Loucy (cell line): ENCODE measurements at regions not wholly inside any gene's neighbourhood (a gene's known extent, or its start where the extent isn't known, plus 50 kb on each side); places are given as distances from the start of the nearest gene placed in this dataset.

ENCODE experiments used
- H2AFZ ChIP-seq: fragments of 200-600 bp; sonication (generic); 2 replicates; pipeline ENCODE4 v1.6.0; 2016; ENCODE audit warnings: antibody characterized with exemption, mild to moderate bottlenecking, low read length, moderate library complexity
- H3F3A ChIP-seq: fragments of 200-600 bp; 2 replicates; pipeline ENCODE4 v1.6.0; 2016; ENCODE audit warnings: antibody characterized with exemption, low read depth, mild to moderate bottlenecking
- H3K27me3 ChIP-seq: fragments of 200-600 bp; sonication (generic); 2 replicates; pipeline ENCODE4 v1.6.1; 2014; ENCODE audit warnings: low read length, mild to moderate bottlenecking; ENCODE audit not compliant: insufficient read depth, poor library complexity, severe bottlenecking
- H3K36me3 ChIP-seq: fragments of 200-600 bp; sonication (generic); 2 replicates; pipeline ENCODE4 v1.6.1; 2016; ENCODE audit warnings: low read length; ENCODE audit not compliant: insufficient read depth
- H3K4me1 ChIP-seq: fragments of 200-600 bp; sonication (generic); 2 replicates; pipeline ENCODE4 v1.5.1; 2014; ENCODE audit warnings: low read length, mild to moderate bottlenecking; ENCODE audit not compliant: insufficient read depth, poor library complexity, severe bottlenecking
- H3K4me2 ChIP-seq: fragments of 200-600 bp; sonication (generic); 2 replicates; pipeline ENCODE4 v1.6.0; 2014; ENCODE audit warnings: antibody characterized with exemption, low read length, low read depth, mild to moderate bottlenecking; ENCODE audit not compliant: poor library complexity, severe bottlenecking
- H3K4me3 ChIP-seq: fragments of 200-600 bp; sonication (generic); 2 replicates; pipeline ENCODE4 v1.5.1; 2014; ENCODE audit warnings: low read length, mild to moderate bottlenecking, mixed read lengths; ENCODE audit not compliant: poor library complexity, severe bottlenecking
- H3K79me2 ChIP-seq: fragments of 200-600 bp; sonication (generic); 2 replicates; pipeline ENCODE4 v1.6.1; 2014; ENCODE audit warnings: low read length; ENCODE audit not compliant: insufficient read depth
- H3K9ac ChIP-seq: fragments of 200-600 bp; sonication (generic); 2 replicates; pipeline ENCODE4 v1.6.0; 2014; ENCODE audit warnings: mild to moderate bottlenecking, low read depth, low read length, moderate library complexity; ENCODE audit not compliant: poor library complexity, severe bottlenecking
- H3K9me2 ChIP-seq: fragments of 200-600 bp; sonication (generic); replicated peaks from 2 replicates; pipeline ENCODE4 v1.6.1; 2016; ENCODE audit warnings: low read depth, low read length, mixed read lengths
- H3K9me3 ChIP-seq: fragments of 200-600 bp; sonication (generic); 2 replicates; pipeline ENCODE4 v1.6.1; 2014; ENCODE audit warnings: mild to moderate bottlenecking, antibody characterized with exemption, low read length, low read depth; ENCODE audit not compliant: insufficient read depth
- H4K20me1 ChIP-seq: fragments of 200-600 bp; sonication (generic); 2 replicates; pipeline ENCODE4 v1.6.0; 2014; ENCODE audit warnings: antibody characterized with exemption, low read length, mild to moderate bottlenecking; ENCODE audit not compliant: insufficient read depth, poor library complexity, severe bottlenecking
- CTCF ChIP-seq: fragments of 200-600 bp; sonication (generic); conservative IDR thresholded peaks from 2 replicates; pipeline ENCODE4 v1.5.1; 2014; ENCODE audit warnings: mild to moderate bottlenecking, antibody characterized with exemption, low read length
- EZH2phosphoT487 ChIP-seq: fragments of 200-600 bp; IDR thresholded peaks from 2 replicates; pipeline ENCODE4 v1.6.1; 2018; ENCODE audit warnings: antibody characterized with exemption, mild to moderate bottlenecking, moderate library complexity, borderline replicate concordance

GRCh38 chr12:28709986-28710685 lies 438.9 kb upstream of the FAR2 start:
- H3K9ac ChIP-seq = no peak overlapping the region
- no peaks in the 10 kb centered on the region for H3K4me1 ChIP-seq
- H3K36me3 ChIP-seq = no peaks in the 10 kb centered on the region
- no peak overlapping the region for H2AFZ ChIP-seq
- TF ChIP-seq EZH2phosphoT487 (no peak), CTCF (no peak)
- H3K79me2 ChIP-seq = no peaks in the 10 kb centered on the region
- no peaks in the 10 kb centered on the region for H3K9me3 ChIP-seq
- no peak overlapping the region for H3K4me3 ChIP-seq
- H3K27me3 ChIP-seq = no peaks in the 10 kb centered on the region
- H3K4me2 ChIP-seq = no peak overlapping the region
- H4K20me1 ChIP-seq = no peaks in the 10 kb centered on the region
- no peaks in the 10 kb centered on the region for H3K9me2 ChIP-seq
- no peaks in the 10 kb centered on the region for H3F3A ChIP-seq

- no peaks in the 10 kb centered on the region for H3K36me3 ChIP-seq
- no peak overlapping the region for H3K4me3 ChIP-seq
- H4K20me1 ChIP-seq = no peaks in the 10 kb centered on the region
- no peaks in the 10 kb centered on the region for H3K4me1 ChIP-seq
- no peaks in the 10 kb centered on the region for H3K79me2 ChIP-seq
- H3K27me3 ChIP-seq = no peaks in the 10 kb centered on the region
- no peak overlapping the region for H2AFZ ChIP-seq
- no peaks in the 10 kb centered on the region for H3K9me3 ChIP-seq
- H3K9me2 ChIP-seq = no peaks in the 10 kb centered on the region
- TF ChIP-seq EZH2phosphoT487 (no peak), CTCF (no peak)
- no peak overlapping the region for H3K4me2 ChIP-seq
- H3K9ac ChIP-seq = no peak overlapping the region
- H3F3A ChIP-seq = no peaks in the 10 kb centered on the region
These were observed 438.2 kb upstream of the FAR2 start for GRCh38 chr12:28710882-28711281.

GRCh38 chr12:28711421-28711820 lies 437.7 kb upstream of the FAR2 start:
- Histone ChIP-seq H4K20me1 (no peaks in the 10 kb centered on the region), H3K79me2 (no peaks in the 10 kb centered on the region), H3K9me3 (no peaks in the 10 kb centered on the region), H3K36me3 (no peaks in the 10 kb centered on the region), H2AFZ (no peak overlapping the region), H3F3A (no peaks in the 10 kb centered on the region), H3K9me2 (no peaks in the 10 kb centered on the region), H3K9ac (no peak overlapping the region), H3K27me3 (no peaks in the 10 kb centered on the region), H3K4me2 (no peak overlapping the region), H3K4me1 (no peaks in the 10 kb centered on the region), H3K4me3 (no peak overlapping the region)
- no peak for TF ChIP-seq CTCF
- no peak for TF ChIP-seq EZH2phosphoT487
